C1 segment of cervical spinal cord (tissue), 14 donors: ENCODE measurements at regions not wholly inside any gene's neighbourhood (a gene's known extent, or its start where the extent isn't known, plus 50 kb on each side); places are given as distances from the start of the nearest gene placed in this dataset.

Experiments
- DNase-seq, 14 donors: peaks; one replicate each; lab custom pipeline; 2025; lab: John Stamatoyannopoulos, UW

DNA sequence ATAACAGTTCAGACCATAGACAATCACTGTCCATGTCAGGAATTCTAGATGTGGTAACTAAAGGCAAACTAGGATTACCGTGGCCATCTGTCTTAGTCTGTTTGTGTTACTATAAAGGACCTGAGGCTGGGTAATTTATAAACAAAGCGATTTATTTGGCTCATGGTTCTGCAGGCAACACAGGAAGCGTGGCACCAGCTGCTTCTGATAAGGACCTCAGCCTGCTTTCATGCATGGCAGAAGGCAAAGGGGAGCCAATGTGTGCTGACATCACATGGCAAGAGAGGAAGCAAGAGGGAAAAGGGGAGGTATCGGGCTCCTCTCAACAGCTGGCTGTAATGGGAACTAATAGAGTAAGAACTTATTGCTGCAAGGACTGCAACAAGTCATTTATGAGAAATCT, 376.7 kb downstream of the GPM6A start:
- no peak for DNase-seq

DNA sequence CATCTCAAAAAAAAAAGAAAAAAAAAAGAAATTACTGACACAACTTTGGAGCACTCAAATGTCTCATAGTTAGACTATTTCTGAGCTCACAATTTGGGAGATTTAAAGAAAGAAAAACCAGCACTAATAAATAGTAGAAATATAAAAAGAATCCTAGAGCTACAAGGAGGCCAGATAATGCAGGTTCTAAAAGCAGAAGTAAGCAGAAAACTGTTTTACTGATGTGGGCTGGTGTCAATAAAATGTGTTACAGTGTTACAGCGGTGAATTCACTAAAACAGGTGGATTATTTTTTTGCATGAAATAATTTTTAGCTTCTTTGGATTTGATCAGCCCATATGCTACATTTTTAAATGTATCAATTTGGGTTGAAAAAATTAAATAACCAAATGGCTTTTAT, 375.9 kb downstream of the GPM6A start:
- no peak for DNase-seq

DNA sequence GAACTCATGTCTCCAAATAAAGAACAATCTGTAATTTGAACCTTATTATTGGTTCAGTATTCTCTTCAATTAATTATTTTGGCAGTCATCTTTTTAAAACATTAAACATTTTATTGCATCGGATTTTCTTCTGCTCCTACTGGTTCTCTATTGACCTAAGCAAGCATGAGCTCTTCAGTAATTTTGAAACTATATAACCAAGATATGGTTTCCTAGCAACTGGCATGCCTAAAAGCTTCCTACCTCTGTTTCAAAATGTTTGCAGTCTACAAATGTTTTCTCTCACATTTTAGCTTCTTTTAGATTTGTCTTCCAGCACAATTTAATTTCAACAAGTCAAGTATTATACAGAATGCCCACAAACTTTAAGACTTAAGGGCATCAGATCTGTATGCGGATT, 371.3 kb downstream of the GPM6A start:
- no peak for DNase-seq

DNA sequence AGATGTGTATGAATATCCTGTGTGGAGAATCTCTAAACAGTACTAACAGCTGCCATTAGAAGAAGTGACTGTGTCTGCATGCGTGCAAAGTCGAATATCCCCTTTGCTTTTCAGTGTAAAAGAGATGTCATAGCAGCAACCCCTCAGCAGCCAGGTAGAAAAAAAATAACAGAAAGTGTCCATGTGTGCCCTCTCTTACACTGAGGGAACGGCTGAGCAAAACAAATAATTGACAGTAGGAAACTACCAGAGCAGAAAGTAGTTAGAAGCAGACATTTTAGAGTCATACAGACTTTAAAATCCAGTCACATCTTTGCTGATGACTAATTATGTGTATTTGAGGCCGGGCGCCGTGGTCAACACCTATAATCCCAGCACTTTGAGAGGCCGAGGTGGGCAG, 370.8 kb downstream of the GPM6A start:
- no peak for DNase-seq

DNA sequence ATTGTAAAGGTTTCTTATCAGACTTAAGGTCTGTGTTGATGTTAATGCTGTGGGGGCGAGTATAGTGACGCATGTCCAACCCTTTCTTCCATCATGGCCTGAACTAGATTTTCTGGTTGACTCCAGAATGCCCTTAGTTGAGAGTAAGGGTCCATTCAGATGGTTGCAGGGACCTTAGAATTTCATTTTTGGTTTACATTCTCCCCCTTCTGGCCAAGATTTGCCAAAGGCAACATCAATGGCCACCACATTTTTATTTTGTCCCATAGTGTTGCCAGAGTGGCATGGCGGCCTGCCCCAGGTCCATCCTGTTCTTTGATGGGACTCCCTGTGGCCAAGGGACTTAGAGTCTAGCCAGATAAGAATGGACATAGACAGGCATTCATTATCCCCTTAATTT, 368.5 kb downstream of the GPM6A start:
- no peak for DNase-seq

DNA sequence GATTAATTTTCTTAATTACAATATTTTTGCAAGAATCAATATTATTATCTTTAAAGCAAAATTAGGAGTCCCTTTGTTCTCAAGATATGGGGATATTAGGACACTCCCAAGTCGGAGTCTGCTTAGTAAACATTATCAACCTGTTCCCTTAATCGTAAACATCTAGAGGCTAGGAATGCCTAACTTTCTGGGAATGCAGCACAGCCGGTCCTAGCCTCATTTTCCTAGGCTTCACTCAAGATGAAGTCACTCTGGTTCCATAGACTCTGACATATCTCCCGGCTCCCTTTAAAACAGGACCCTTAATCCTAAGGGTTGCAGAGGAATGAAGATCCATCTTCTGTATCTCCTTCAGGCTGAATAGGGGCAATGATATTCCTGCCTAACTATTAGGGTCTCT, 367.6 kb downstream of the GPM6A start:
- no peak for DNase-seq

DNA sequence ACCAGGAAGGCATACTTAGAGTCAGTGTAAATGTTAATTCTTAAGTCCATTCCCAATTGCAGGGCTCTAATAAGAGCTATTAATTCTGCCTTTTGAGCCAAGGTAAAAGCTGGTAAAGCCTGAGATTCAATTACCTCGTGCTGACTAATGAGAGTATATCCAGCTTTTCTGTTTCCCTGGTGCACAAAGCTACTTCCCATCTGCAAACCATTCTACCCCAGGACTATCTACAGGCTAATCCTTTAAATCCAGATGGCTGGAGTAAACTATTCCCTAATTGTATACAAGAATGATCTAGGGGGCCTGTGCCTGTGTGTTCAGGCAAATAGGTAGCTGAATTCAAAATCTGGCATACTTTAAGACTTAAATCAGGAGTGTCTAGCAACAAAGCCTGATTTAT, 365.0 kb downstream of the GPM6A start:
- no peak for DNase-seq

DNA sequence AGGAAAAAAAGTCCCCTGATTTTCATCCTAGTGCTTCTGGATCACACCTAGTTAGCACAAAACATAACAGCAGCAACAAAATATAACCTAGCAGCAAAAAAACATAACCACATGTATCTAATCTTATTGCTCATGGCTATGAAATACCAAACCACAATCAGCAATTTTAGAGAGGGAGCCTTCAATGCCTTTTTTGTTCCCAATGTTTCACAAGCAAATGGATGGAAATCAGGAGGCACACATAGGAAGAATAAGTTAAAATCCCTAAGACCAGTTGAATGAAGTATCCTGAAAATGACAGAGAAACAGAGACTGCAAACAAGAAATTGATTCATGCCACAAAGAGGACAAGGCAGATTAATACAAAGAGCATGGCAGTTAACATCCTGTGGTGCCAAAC, 361.6 kb downstream of the GPM6A start:
- no peak for DNase-seq

DNA sequence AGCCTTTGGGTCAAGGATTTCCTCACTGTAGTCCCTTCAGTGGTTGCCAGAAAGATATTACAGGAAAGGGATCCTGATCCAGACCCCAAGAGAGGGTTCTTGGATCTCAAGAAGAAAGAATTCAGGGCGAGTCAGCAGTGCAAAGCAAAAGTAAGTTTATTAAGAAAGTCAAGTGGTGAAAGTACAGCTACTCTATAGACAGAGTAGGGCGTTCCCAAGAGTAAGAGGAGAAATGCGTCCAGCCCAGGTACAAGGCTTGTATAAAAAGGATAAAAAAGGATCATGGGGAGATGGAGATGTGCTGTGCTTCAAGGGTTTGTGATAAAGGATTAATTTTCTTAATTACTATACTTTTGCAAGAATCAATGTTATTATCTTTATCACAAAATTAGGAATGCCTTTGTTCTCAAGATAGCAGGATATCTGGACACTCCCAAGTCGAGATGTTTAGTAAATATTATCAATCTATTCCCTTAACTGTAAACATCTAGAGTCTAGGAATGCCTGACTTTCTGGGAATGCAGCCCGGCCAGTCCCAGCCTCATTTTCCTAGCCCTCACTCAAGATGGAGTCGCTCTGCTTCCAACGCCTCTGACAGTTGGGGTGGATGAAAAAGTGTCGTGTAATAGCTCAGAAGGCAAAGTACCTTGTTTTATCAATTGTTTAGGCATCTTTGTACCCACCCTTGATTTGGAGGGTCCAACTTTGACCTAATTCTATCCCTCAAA, 360.7 kb downstream of the GPM6A start:
- DNase-seq, result no peak

DNA sequence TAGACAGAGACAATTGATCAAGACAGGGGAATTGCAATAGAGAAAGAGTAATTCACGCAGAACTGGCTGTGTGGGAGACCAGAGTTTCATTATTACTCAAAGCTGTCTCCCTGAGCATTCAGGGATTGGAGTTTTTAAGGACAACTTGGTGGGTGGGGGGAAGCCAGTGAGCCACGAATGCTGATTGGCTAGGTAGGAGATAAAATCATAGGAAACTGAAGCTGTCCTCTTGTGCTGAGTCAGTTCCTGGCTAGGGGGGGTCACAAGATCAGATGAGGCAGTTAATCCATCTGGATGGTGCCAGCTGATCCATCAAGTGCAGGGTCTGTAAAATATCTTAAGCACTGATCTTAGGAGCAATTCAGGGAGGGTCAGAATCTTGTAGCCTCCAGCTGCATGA, 358.6 kb downstream of the GPM6A start:
- no peak for DNase-seq

DNA sequence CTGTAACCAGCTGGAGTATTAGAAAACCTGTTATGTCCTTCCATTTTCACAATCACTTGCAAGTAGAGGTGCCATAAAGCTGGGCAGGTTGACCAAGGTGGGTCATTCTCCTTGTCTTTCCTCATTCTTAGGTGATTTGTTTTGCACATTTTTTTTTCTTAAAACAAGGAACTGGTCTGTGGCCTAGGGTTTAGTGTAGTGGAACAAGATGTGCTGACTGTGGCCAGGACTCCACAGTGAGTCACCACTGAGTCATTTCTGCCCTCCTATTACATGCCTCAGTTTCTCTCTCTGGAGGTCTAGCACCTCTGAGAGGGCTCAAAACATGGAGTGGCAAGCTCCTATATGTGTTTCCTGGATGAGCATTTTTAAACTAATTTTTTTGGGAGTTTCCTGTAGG, 355.9 kb downstream of the GPM6A start:
- no peak for DNase-seq

DNA sequence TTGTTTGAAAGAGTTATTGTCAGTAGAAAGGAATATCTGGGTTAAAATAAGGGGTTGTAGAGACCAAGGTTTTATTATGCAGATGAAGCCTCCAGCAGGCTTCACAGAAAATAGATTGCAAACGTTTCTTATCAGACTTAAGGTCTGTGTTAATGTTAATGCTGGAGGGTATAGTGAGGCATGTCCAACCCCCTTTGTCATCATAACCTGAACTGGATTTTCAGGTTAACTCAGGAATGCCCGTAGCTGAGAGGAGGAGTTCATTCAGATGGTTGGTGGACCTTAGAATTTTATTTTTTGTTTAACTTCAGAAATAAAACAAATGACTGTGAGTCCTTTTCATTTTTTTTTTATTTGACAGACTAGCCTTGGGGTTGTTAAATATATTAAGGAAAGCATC, 354.1 kb downstream of the GPM6A start:
- no peak for DNase-seq

DNA sequence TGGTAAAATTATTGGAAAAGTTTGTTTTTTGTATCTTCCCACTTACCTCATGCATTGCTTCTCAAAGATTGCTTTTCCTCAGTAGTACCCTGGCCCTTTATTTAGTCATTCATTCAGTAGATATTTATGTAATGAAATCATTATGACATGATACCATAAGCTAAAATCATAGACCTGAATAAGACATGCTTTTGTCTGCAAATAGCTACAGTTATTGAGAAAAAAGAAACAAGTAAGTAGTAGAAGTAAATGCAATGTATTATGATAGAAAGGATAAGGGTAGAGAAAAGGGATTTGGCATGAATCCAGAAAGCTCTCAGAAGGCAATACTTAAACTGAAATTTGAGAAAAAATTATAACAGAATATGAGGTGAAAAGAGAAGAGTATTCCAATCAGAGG, 352.5 kb downstream of the GPM6A start:
- no peak for DNase-seq

DNA sequence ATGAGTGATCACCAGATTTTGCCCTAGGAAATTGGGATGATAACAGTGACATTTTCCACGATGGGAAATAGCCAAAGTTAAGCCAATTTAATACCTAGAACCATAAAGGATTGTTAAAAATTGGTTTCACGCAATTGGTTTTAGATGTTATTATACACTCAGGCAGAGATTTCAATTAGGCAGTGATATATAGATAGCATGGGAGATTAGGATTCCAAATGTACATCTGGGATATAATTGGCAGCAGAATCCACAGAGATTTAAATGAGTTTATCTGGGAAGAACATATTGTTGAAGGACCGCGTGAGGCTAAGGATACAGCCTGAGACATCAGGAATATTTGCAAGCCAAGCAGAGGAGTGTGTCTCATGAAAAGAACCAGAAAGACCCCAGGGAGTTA, 351.6 kb downstream of the GPM6A start:
- DNase-seq, result no peak

DNA sequence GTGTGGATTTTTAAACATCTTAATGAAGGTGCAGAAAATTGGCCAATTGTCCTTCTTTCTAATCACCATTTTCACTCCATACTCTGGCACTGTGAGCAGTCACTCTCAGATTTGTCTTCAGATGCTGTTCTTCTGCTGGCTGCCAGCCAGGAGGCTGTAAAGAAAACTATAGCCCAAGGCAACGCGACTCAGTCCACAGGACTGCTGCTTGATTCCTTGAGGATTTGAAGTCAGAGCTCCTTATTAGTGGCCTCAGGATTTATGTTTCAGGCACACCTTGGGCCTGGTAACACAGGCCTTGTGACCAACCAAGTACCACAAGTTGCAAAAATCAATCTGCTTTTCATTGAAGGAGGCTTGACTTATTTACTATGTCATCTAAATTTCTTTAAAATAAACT, 342.6 kb downstream of the GPM6A start:
- DNase-seq, result no peak

DNA sequence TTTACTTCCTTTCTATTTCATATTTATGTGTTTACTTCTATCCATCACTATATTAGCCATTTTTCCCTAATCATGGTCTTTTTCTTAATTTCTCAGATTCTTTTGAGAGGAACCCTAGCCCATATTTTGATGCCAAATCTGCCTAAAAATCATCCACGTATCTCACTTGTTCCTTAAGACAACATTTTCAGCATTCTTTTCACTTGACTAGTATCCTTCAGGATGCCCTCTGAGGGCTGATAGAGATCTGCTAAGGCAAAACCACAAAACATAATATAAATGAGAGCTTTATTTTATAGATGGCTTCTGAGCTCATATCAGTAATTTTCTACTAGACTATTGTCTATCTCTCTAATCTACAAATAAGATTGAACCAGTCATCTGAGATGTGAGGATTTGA, 341.9 kb downstream of the GPM6A start:
- no peak for DNase-seq

DNA sequence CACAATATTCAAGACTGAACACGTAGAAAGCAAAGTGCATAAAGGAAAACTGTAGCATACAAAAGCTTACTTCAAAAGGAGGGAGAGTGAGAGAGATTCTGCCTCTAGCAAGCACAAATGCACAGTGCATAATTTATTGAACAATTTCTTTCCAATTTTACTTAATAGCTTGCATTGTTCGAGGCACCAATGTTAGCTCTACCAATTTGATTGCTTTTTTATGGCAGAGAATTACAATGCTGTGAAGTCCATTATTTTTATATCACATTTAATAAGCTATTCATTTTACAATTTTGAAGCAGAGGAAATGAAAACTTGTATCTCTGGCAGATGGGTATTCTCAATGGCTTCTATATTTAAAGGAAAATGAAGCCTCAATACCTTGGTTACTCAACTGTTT, 331.7 kb downstream of the GPM6A start:
- DNase-seq, result no peak

DNA sequence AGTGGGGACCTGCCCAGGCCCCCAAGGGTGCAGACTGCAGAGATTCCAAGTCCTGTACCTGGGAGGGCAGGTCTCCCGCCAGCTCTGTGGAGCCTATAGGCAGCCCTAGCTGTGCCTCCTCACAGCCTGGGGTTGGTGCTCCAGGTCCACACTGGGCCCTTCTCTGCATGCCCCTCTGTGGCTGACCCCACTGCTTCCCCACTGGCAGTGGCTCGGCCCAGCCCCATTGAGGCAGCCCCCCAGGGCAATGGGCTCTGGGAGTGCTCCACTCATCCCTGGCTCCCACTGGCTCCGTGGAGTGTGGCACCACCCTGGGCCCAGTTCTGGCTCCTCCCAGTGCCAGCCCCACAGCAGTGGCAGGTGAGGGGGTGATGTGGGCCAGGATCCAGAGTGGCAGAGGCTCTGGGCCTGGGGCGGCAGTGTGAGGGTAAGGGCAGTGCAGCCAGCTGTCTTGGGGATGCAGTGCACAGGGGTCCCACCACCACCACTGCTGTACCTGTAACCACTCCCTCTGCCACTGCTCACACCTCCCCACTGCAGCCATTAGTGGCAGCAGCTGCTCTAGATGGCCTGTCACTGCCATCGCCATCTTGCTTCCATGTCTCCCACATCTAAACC, 312.2 kb downstream of the GPM6A start:
- no peak for DNase-seq

DNA sequence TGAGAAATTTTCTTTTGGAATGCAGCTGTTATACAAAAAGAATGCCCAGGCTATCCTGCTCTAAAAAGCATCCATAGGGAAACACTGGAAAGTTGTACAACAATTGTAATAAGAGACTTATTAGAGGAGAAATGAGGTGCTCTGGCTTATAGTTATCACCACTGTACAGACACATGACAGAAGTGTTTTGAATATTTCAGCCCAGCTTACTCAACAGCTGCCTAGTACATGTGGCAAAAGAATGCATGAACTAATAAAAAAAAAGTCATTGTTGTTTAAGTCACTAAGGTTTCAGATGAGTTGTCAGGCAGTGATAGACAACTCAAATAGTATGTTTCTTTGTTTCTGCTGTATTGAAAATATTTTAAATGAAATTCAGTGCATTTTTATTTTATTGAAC, 307.7 kb downstream of the GPM6A start:
- no peak for DNase-seq

DNA sequence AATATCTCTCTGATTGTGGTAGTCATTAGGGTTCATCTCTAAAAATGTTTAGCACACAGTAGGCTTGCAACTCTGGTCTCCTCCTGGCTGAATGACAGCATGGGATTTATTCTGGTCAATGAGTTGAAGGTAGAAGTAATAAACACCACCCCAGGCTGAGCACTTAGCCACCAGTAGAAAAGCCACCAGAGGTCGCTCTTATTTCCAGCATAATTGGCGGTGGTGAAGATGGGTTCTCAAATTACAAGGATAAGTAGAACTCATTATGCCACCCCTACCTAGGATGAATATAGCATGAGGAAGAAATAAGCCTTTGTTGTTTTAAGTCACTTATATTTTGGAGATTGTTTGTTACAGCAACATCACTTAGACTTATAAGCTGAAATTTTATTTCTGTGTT, 302.7 kb downstream of the GPM6A start:
- no peak for DNase-seq

DNA sequence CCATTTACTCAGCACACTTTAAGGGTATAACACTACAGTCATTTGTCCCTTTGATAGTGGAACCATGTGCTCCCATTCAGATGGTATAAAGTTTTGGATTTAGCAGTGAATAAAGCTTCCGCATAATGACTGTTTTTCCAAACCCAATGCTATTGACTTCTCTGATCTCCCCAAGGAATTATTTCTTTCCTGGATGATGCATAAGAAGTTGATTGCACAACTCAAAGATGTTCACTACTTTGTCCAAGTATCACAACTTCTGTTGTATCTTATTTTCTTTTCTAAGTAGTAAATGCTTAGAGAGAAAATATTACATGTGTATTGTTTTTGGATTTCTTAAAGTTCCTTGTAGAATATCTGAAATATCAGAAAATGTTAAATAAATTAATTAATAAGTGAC, 300.2 kb downstream of the GPM6A start:
- DNase-seq, result no peak

DNA sequence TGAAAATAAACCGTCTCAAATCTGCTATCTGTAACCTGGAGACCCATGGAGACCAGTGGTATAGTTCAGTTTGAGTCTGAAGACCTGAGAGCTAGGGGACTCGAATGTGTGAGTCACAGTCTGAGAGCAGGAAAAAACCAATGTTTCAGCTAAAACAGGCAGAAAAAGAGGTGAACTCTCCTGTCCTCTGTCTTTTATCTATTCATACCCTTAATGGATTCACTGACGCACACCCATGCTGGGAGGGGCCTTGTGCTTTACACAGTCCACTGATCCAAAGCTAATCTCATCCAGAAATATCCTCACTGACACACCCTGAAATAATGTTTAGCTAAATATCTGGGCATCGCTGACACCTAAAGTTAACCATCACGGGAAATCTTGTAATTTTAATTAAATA, 297.9 kb downstream of the GPM6A start:
- DNase-seq, result no peak

DNA sequence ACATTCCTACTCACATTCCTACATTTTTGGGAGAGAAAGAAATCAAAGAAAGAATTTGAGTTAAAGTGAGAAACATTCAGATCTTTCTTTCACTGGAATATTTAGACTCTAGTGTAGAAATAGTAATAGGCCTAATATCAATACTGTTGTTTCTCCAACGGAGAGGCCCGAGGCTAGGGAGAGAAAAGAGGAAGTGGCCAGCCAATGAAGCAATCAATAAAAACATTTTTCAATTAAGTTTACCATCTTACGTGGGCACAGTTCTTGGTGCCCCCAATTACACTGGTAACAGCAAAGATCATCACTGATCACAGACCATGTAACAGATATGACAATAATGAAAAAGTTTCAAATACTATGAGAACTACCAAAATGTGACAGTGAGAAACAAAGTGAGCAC, 281.4 kb downstream of the GPM6A start:
- no peak for DNase-seq
